Motor neuron (in vitro differentiated cells): ENCODE measurements at regions not wholly inside any gene's neighbourhood (a gene's known extent, or its start where the extent isn't known, plus 50 kb on each side); places are given as distances from the start of the nearest gene placed in this dataset.
"Not testable (repeated sequence)": the region's sequence is repeated elsewhere in the genome, so short reads cannot be mapped to it uniquely, and the experiment has no call there.

Experiments used
- ATAC-seq, 8 experiments: fragments of 200-7000 bp; cut with Tn5 transposase; replicated peaks in 6 of 8; 2 replicates each; pipeline ENCODE4 v1.8.0; 2021; ENCODE audit warnings: mild to moderate bottlenecking in 8 of 8, moderate library complexity in 8 of 8
- H3K27ac ChIP-seq, 2 donors: fragments of 250-450 bp; sonication (Bioruptor Pico); 2 replicates each; pipeline ENCODE4 v1.9.0; 2021; ENCODE audit warnings: antibody characterized with exemption in 2 of 2, mild to moderate bottlenecking in 2 of 2, moderate library complexity in 1 of 2
- H3K4me1 ChIP-seq, 2 donors: fragments of 250-450 bp; sonication (Bioruptor Pico); replicated peaks in 1 of 2; 2 replicates each; pipeline ENCODE4 v1.6.1; 2021; ENCODE audit warnings: antibody characterized with exemption in 2 of 2, mild to moderate bottlenecking in 2 of 2, moderate library complexity in 1 of 2
- H3K4me3 ChIP-seq, 5 donors: fragments of 250-450 bp; sonication (Bioruptor Pico); 2 replicates each; pipeline ENCODE4 v1.9.0; 2021; ENCODE audit warnings: antibody characterized with exemption in 5 of 5, mild to moderate bottlenecking in 5 of 5, moderate library complexity in 4 of 5
- WGBS, 10 experiments: fragments of 450-650 bp; shearing (Covaris generic); methylation state at CpG; one replicate each; pipeline ENCODE4 v1.0.0; 2022; 5-methylcytosine and 5-hydroxymethylcytosine counted together
- in situ Hi-C, 9 experiments: fragments of 400-800 bp; cut with MboI; loops; one replicate each; pipeline ENCODE4 v1.15.0; 2021; ENCODE audit warnings: low sequenced_read_pairs in 9 of 9, low pct_unique_long_range_greater_than_20kb in 2 of 9; ENCODE audit not compliant: unreplicated experiment in 9 of 9

DNA sequence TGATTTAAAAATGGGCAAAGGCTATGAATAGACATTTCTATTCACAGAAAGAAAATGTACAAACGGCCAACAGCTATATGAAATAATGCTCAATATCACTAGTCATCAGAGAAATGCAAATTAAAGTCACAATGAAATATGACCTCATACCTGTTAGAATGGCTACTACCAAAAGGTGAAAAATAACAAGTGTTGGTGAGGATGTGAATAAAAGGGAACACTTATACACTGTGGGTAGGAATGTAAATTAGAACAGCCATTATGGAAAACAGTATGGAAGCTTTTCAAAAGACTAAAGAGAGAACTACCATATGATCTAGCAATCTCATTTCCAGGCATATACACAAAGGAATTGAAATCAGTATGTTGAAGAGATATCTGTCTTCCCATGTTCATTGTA lies 118.9 kb upstream of the SPOPL start:
- 17 to 100% (median 83%) methylated on average over 1 of the region's 1 CpG; no CpG with 5 or more reads in 1 of the 10 experiments for WGBS, 10 experiments
- Histone ChIP-seq H3K27ac (no peak overlapping the region), H3K4me1 (no peaks in the 10 kb centered on the region), H3K4me3 (no peak overlapping the region)
- no peak for ATAC-seq
- in situ Hi-C loops = loop anchor here in 4 of 9 experiments (25.0 kb wide), 2 partner anchors 405 to 445 kb away; partner anchors contain the start of gene NXPH2 (in 2 of the 4)

- ATAC-seq, H3K4me3 ChIP-seq, H3K27ac ChIP-seq, H3K4me1 ChIP-seq: not testable (repeated sequence)
- in situ Hi-C loops = loop anchor here in 4 of 9 experiments (25.0 kb wide), 2 partner anchors 401 to 449 kb away; partner anchors contain the start of gene NXPH2 (in 2 of the 4)
- 69 to 100% (median 91%) methylated on average over 5 to 9 of the region's 9 CpGs for WGBS, 10 experiments
These were observed 115.4 kb upstream of the SPOPL start for GRCh38 chr2:138386191-138386590.

- Histone ChIP-seq H3K27ac (no peak overlapping the region), H3K4me1 (no peaks in the 10 kb centered on the region), H3K4me3 (no peak overlapping the region)
- no peak for ATAC-seq
- in situ Hi-C loops = loop anchor here in 4 of 9 experiments (25.0 kb wide), 2 partner anchors 398 to 452 kb away; partner anchors contain the start of gene NXPH2 (in 2 of the 4)
- WGBS, 10 experiments = 30 to 100% (median 77%) methylated on average over 1 to 4 of the region's 4 CpGs; no CpG with 5 or more reads in 1 of the 10 experiments
These were observed 112.5 kb upstream of the SPOPL start for GRCh38 chr2:138389063-138389462.

DNA sequence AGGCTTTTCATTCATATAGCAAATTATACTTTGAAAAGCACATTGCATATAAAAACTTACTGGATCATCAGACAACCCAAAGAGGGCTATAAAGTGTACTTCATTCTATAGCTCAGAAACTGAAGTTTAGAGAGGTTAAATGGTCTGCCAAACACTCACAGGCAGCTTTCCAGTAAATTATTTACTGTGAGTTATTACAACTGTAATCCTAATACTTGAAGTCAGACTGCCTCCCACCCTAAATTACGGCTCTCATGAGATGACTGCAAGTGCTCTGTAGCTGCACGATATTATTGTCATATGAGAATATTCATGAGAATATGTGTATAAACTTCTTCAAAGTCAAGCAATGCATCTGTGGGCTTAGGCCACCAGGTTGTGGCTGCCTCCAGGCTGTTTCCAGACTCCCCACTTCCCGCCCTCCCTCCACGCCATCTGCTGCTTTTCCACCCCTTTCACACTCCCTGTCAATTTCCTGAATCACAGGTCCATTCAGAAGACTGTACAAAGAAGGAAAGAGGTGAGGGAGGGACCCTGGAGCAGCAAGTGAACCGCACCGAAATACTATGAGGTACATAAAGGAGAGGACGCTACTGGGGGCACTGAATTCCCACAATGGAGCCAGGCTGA lies 111.1 kb upstream of the SPOPL start:
- 52 to 100% (median 77%) methylated on average over 1 to 3 of the region's 7 CpGs; no CpG with 5 or more reads in 4 of the 10 experiments for WGBS, 10 experiments
- no peaks in the 10 kb centered on the region for H3K4me1 ChIP-seq
- H3K27ac ChIP-seq = no peak overlapping the region
- ATAC-seq = peak in 5 of 8 experiments; percentile 37 to 86 (median 63)
- no peak overlapping the region for H3K4me3 ChIP-seq
- in situ Hi-C loops = loop anchor here in 4 of 9 experiments (25.0 kb wide), 2 partner anchors 397 to 453 kb away; partner anchors contain the start of gene NXPH2 (in 2 of the 4)

GRCh38 chr2:138391946-138392345 lies 109.6 kb upstream of the SPOPL start:
- WGBS, 10 experiments = 40 to 97% (median 93%) methylated on average over 2 to 5 of the region's 5 CpGs; no CpG with 5 or more reads in 2 of the 10 experiments
- ATAC-seq = no peak

GRCh38 chr2:138395565-138396306 lies 105.8 kb upstream of the SPOPL start:
- peak in 4 of 8 experiments; percentile 7 to 97 (median 56) for ATAC-seq
- Histone ChIP-seq H3K27ac (no peak overlapping the region), H3K4me1 (no peaks in the 10 kb centered on the region), H3K4me3 (no peak overlapping the region)
- in situ Hi-C loops = loop anchor here in 4 of 9 experiments (25.0 kb wide), 2 partner anchors 392 to 458 kb away; partner anchors contain the start of gene NXPH2 (in 2 of the 4)
- 93 to 100% (median 100%) methylated on average over 1 to 2 of the region's 2 CpGs; no CpG with 5 or more reads in 5 of the 10 experiments for WGBS, 10 experiments

More at GRCh38 chr2:138391946-138392345, 109.6 kb upstream of the SPOPL start:
- in situ Hi-C loops = loop anchor here in 4 of 9 experiments (25.0 kb wide), 2 partner anchors 395 to 455 kb away; partner anchors contain the start of gene NXPH2 (in 2 of the 4)
- Histone ChIP-seq H3K4me1 (no peaks in the 10 kb centered on the region), H3K4me3 (no peak overlapping the region), H3K27ac (no peak overlapping the region)

DNA sequence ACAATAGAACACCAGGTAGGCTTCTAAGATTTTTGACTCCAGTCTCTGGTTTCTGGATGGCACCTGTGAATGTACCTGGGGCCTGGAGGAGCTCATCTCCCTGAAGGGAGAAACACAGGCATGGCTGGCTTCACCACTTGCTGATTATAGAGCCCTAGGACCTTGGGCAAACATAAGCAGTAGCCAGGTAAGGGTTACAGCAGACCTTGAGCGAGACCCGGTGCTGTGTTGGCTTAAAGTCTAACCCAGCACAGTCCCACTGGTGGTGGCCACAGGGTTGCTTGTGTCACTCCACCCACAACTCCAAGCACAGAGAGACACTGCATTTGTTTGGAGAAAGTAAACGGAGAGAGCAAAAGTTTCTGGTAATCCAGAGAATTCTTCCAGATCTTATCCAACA lies 104.7 kb upstream of the SPOPL start:
- Histone ChIP-seq H3K4me3 (no peak overlapping the region), H3K27ac (no peak overlapping the region), H3K4me1 (no peaks in the 10 kb centered on the region)
- in situ Hi-C loops = loop anchor here in 4 of 9 experiments (25.0 kb wide), 2 partner anchors 390 to 460 kb away; partner anchors contain the start of gene NXPH2 (in 2 of the 4)
- no peak for ATAC-seq
- 29 to 100% (median 94%) methylated on average over 1 to 3 of the region's 3 CpGs; no CpG with 5 or more reads in 4 of the 10 experiments for WGBS, 10 experiments

- ATAC-seq = no peak
- in situ Hi-C loops = no loop called here
- no peaks in the 10 kb centered on the region for H3K4me1 ChIP-seq
These were observed 98.1 kb upstream of the SPOPL start for GRCh38 chr2:138403431-138403927.

DNA sequence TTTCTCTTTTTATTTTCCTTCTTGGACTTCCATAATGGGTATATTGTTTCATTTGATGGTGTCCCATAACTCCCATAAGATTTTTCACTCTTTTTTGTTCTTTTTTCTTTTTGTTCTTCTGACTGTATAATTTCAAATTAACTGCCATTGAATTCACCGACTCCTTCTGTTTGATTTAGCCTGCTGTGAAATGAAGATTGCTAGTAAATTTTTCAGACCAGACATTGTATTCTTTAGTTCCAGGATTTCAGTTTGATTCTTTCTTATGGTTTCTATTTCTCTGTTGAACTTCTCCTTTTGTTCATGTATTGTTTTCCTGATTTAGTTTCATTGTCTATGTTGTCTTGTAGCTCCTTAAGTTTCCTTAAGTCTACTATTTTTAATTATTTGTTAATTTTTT lies 87.6 kb upstream of the SPOPL start:
- WGBS, 10 experiments = 80 to 100% (median 100%) methylated on average over 1 of the region's 1 CpG
- ATAC-seq = no peak
- H3K4me1 ChIP-seq = peaks cover 0 to 5% of the 10 kb centered on the region in 2 donors
- in situ Hi-C loops = no loop called here
- no peak overlapping the region for H3K4me3 ChIP-seq
- no peak overlapping the region for H3K27ac ChIP-seq

More at GRCh38 chr2:138403431-138403927, 98.1 kb upstream of the SPOPL start:
- Histone ChIP-seq H3K4me3 (no peak overlapping the region), H3K27ac (no peak overlapping the region)
- 12 to 87% (median 82%) methylated on average over 3 to 5 of the region's 5 CpGs; no CpG with 5 or more reads in 3 of the 10 experiments for WGBS, 10 experiments

DNA sequence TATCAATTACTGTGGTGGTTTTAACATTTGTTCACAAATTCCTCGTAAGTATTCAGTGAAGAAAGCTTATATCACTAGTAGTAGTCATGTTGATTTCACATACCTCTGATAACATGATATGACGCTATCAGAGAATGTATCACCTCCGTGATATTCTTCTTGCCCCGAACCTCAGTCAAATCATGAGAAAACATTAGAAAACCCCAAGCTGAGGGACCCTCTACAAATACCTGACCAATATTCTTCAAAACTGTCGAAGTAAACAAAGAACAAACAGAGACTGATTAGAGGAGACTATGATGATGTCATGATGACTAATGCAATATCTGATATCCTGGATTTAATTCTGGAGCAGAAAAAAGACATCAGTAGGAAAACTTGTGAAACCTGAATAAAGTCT lies 85.6 kb upstream of the SPOPL start:
- Histone ChIP-seq H3K4me1 (peaks cover 0 to 5% of the 10 kb centered on the region in 2 donors), H3K4me3 (no peak overlapping the region), H3K27ac (no peak overlapping the region)
- ATAC-seq = no peak
- WGBS, 10 experiments = 62 to 90% (median 78%) methylated on average over 3 to 5 of the region's 5 CpGs; no CpG with 5 or more reads in 1 of the 10 experiments
- in situ Hi-C loops = no loop called here

GRCh38 chr2:138418453-138418852 lies 83.1 kb upstream of the SPOPL start:
- WGBS, 10 experiments = 64 to 100% (median 81%) methylated on average over 1 to 2 of the region's 2 CpGs; no CpG with 5 or more reads in 2 of the 10 experiments
- in situ Hi-C loops = no loop called here
- peak in 5 of 8 experiments; percentile 63 to 88 (median 71) for ATAC-seq
- H3K4me1 ChIP-seq = peaks cover 0 to 5% of the 10 kb centered on the region in 2 donors
- H3K4me3 ChIP-seq = no peak overlapping the region
- H3K27ac ChIP-seq = no peak overlapping the region

DNA sequence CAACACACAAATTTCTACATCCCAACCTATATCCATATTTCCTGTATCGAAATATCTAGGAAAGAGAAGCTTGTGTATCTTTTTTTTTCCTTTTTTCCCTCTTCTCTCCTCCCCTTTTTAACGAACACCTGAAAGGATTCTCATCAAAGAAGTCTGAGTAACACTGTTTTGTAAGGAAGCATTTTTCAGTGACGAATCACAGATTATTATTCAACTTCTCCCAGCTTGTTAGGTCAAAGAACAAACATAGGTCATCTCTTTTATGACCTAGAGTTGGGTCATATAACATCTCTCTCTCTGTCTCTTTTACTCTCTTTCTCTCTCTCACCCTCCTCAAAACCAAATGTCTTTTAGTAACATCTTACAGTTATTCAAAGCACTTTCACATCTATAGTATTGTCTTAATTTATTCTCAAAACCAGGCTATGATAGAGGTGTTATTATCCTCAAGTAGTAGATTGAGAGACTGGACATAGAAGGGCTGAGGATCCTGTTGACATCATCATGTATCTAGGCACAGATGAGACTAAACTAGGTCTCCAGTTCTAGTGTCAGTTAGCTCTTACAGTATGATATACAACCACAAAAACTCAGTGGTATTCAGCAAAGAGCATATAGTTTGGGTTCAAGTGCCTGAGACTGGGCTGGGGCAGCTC lies 80.1 kb upstream of the SPOPL start:
- 25 to 91% (median 68%) methylated on average over 1 to 3 of the region's 3 CpGs for WGBS, 10 experiments
- peak in 7 of 8 experiments; percentile 24 to 76 (median 48) for ATAC-seq
- no peak overlapping the region for H3K4me3 ChIP-seq
- H3K27ac ChIP-seq = no peak overlapping the region
- in situ Hi-C loops = no loop called here
- H3K4me1 ChIP-seq = peaks cover 5% of the 10 kb centered on the region in 2 donors
